Heart left ventricle (tissue), 16 donors: ENCODE measurements at regions not wholly inside any gene's neighbourhood (a gene's known extent, or its start where the extent isn't known, plus 50 kb on each side); places are given as distances from the start of the nearest gene placed in this dataset.

Experiments
- ATAC-seq, 4 donors: fragments of 200-7000 bp; cut with Tn5 transposase; one replicate each; pipeline ENCODE4 v1.9.1; 2020 to 2022; ENCODE audit warnings: moderate library complexity in 4 of 4, mild to moderate bottlenecking in 3 of 4, moderate number of reproducible peaks in 1 of 4
- DNase-seq, 5 donors: peaks; one replicate each; pipeline ENCODE4 v3.0.0-alpha.2; 2020
- H3K27ac ChIP-seq, 12 donors: fragments of 200-600 bp; sonication (generic) in 4 of 12; one replicate each; pipeline versions ENCODE4 v1.5.0 to v1.8.0; 2016 to 2022; ENCODE audit warnings: mild to moderate bottlenecking in 2 of 12
- H3K27me3 ChIP-seq, 9 donors: fragments of 200-600 bp; sonication (generic) in 2 of 9; one replicate each; pipeline versions ENCODE4 v1.5.1 to v1.8.0; 2016 to 2022; ENCODE audit warnings: mild to moderate bottlenecking in 3 of 9
- H3K36me3 ChIP-seq, 9 donors: fragments of 200-600 bp; sonication (generic) in 2 of 9; one replicate each; pipeline versions ENCODE4 v1.5.0 to v1.8.0; 2018 to 2022; ENCODE audit warnings: mild to moderate bottlenecking in 2 of 9
- H3K4me1 ChIP-seq, 12 donors: fragments of 200-600 bp; sonication (generic) in 4 of 12; one replicate each; pipeline versions ENCODE4 v1.5.0 to v1.8.0; 2016 to 2022; ENCODE audit warnings: mild to moderate bottlenecking in 3 of 12
- H3K4me3 ChIP-seq, 12 donors: fragments of 200-600 bp; sonication (generic) in 4 of 12; one replicate each; pipeline versions ENCODE4 v1.5.0 to v1.8.0; 2017 to 2022; ENCODE audit warnings: mild to moderate bottlenecking in 9 of 12, moderate library complexity in 4 of 12
- H3K9me3 ChIP-seq, 12 donors: fragments of 200-600 bp; sonication (generic) in 4 of 12; one replicate each; pipeline versions ENCODE4 v1.5.0 to v1.8.0; 2016 to 2022; ENCODE audit warnings: mild to moderate bottlenecking in 1 of 12
- CTCF ChIP-seq, 12 donors: fragments of 200-600 bp; sonication (generic) in 4 of 12; IDR thresholded peaks; one replicate each; pipeline versions ENCODE4 v1.5.0 to v1.8.0; 2018 to 2022; ENCODE audit warnings: antibody characterized with exemption in 12 of 12, mild to moderate bottlenecking in 5 of 12
- POLR2A ChIP-seq, 2 donors: fragments of 450-650 bp; IDR thresholded peaks; one replicate each; pipeline ENCODE4 v1.6.1; 2017; ENCODE audit warnings: antibody characterized with exemption in 2 of 2, mild to moderate bottlenecking in 2 of 2, moderate library complexity in 2 of 2
- WGBS, 4 donors: extraction: QIAGEN DNeasy Blood & Tissue Kit in 2 of 4; methylation state at CpG; one replicate each; pipeline versions ENCODE4 v1.1.5 to v1.1.7; 2013 to 2018; 5-methylcytosine and 5-hydroxymethylcytosine counted together
- intact Hi-C, 10 donors: fragments of 100-400 bp; cut with DNase I; formaldehyde crosslinking; loops; one replicate each; pipeline versions ENCODE4 v1.11.1 to v1.14.2; 2022
- donor health status: ischemic (EF 13 %, LVEDD 7.1; RV severe dilation, severe dysfunction).
- donor health status: healthy with polysubstance abuse.
- donor health status: DM: no; HTN: yes; CAD: no.
- donor health status: DM: no; HTN: no; CAD: no.
- donor health status: ischemic (EF 25% LVEDD 6.9; RV normal size, moderate dysfunction).
- donor health status: ischemic (EF 25% LVEDD 5.7; RV mildly dilated, moderate dysfunction).
- donor health status: healthy.
- donor health status: DM: yes; HTN: yes; CAD: no.
- donor health status: ischemic (EF 35%, LVEDD 5.7; RV mildly dilated, moderate dysfunction).
- donor health status: nonischemic (EF 11% LVEDD 7.7; RV severe dilation, severe dysfunction).
- donor health status: DM: yes; HTN: yes; CAD: no.
- donor health status: PGD.
- donor health status: ischemic (EF 29% LVEDD 5.4; RV normal size, mild dysfunction).
- donor health status: nonischemic (EF 23%, LVEDD 6.1; RV moderate dilation, normal function).

- DNase-seq (no peak), ATAC-seq (no peak)
- Histone ChIP-seq H3K9me3 (no peaks in the 10 kb centered on the region), H3K36me3 (no peaks in the 10 kb centered on the region), H3K4me3 (no peak overlapping the region), H3K4me1 (peaks cover 0 to 33% (median 1%) of the 10 kb centered on the region in 12 donors), H3K27me3 (peaks cover 0 to 2% (median 0%) of the 10 kb centered on the region in 9 donors), H3K27ac (no peak overlapping the region)
- 79 to 90% (median 82%) methylated on average over 1 of the region's 1 CpG for whole genome bisulfite sequencing, 4 donors
- intact Hi-C loops = loop anchor here in 1 of 10 donors (10.0 kb wide), 1 partner anchor 307 kb away; no protein-coding TSS in a partner anchor
- TF ChIP-seq CTCF (IDR thresholded peaks at IDR 0.05) (no peak), POLR2A (IDR thresholded peaks at IDR 0.05) (no peak)
These were observed 259.8 kb upstream of the WWC1 start for GRCh38 chr5:168031614-168032013.

GRCh38 chr5:168039039-168039438 lies 252.4 kb upstream of the WWC1 start:
- Histone ChIP-seq H3K9me3 (no peaks in the 10 kb centered on the region), H3K27ac (no peak overlapping the region), H3K4me1 (peaks cover 0 to 6% (median 0%) of the 10 kb centered on the region in 12 donors), H3K4me3 (no peak overlapping the region), H3K36me3 (no peaks in the 10 kb centered on the region), H3K27me3 (no peaks in the 10 kb centered on the region)
- no peak for ATAC-seq
- intact Hi-C loops = loop anchor here in 1 of 10 donors (10.0 kb wide), 1 partner anchor 314 kb away; no protein-coding TSS in a partner anchor
- 75 to 81% (median 78%) methylated on average over 13 of the region's 13 CpGs for WGBS, 4 donors
- TF ChIP-seq POLR2A (IDR thresholded peaks at IDR 0.05) (no peak), CTCF (IDR thresholded peaks at IDR 0.05) (no peak)
- no peak for DNase-seq

- Histone ChIP-seq H3K4me1 (peaks cover 0 to 6% (median 0%) of the 10 kb centered on the region in 12 donors), H3K4me3 (no peak overlapping the region), H3K36me3 (no peaks in the 10 kb centered on the region), H3K9me3 (no peaks in the 10 kb centered on the region), H3K27ac (no peak overlapping the region), H3K27me3 (no peaks in the 10 kb centered on the region)
- intact Hi-C loops = loop anchor here in 3 of 10 donors (10.0 kb wide), 1 partner anchor 315 kb away; no protein-coding TSS in a partner anchor
- TF ChIP-seq POLR2A (IDR thresholded peaks at IDR 0.05) (no peak), CTCF (IDR thresholded peaks at IDR 0.05) (no peak)
- DNase-seq (no peak), ATAC-seq (peak in 1 of 4 donors; percentile 8)
- WGBS, 4 donors = 67 to 74% (median 71%) methylated on average over 11 to 13 of the region's 13 CpGs
These were observed 251.7 kb upstream of the WWC1 start for GRCh38 chr5:168039566-168040248.

GRCh38 chr5:168041583-168041982 lies 249.9 kb upstream of the WWC1 start:
- Histone ChIP-seq H3K9me3 (no peaks in the 10 kb centered on the region), H3K4me1 (peaks cover 0 to 8% (median 0%) of the 10 kb centered on the region in 12 donors), H3K27me3 (no peaks in the 10 kb centered on the region), H3K36me3 (no peaks in the 10 kb centered on the region), H3K4me3 (no peak overlapping the region), H3K27ac (no peak overlapping the region)
- ATAC-seq (no peak), DNase-seq (no peak)
- WGBS, 4 donors = 61 to 71% (median 65%) methylated on average over 2 of the region's 2 CpGs
- TF ChIP-seq CTCF (IDR thresholded peaks at IDR 0.05) (no peak), POLR2A (IDR thresholded peaks at IDR 0.05) (no peak)
- intact Hi-C loops = loop anchor here in 2 of 10 donors (10.0 kb wide), 1 partner anchor 317 kb away; no protein-coding TSS in a partner anchor
